Right ventricle myocardium superior (tissue), 1 donor: ENCODE measurements at regions not wholly inside any gene's neighbourhood (a gene's known extent, or its start where the extent isn't known, plus 50 kb on each side); places are given as distances from the start of the nearest gene placed in this dataset.
"Not testable (repeated sequence)": the region's sequence is repeated elsewhere in the genome, so short reads cannot be mapped to it uniquely, and the experiment has no call there.

Experiments
- ATAC-seq: fragments of 200-7000 bp; cut with Tn5 transposase; one replicate; pipeline ENCODE4 v1.9.1; 2020; ENCODE audit warnings: mild to moderate bottlenecking; ENCODE audit not compliant: poor library complexity
- DNase-seq: peaks from one replicate; pipeline ENCODE4 v3.0.0-alpha.2; 2020
- intact Hi-C: fragments of 100-400 bp; cut with DNase I; formaldehyde crosslinking; loops from one replicate; pipeline ENCODE4 v1.11.2; 2022
- donor health status: DM: no; HTN: yes; CAD: no; lungs with severe emphysema.

DNA sequence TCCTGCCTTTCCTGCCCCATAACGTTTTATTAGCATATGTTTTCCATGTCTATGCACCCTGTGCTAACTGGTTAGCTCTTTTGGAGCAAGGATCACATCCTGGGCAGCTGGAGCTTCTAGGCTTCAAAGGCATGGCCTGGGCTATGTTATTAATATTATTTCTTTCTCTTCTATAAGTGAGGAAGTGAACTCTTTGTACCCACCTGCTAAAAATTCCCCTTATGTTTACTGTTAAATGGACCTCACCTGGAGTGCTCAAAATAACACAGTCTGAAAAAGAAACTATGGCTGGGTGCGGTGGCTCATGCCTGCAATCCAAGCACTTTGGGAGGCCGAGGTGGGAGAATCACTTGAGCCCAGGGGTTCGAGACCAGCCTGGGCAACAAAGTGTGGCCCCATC, 97.8 kb downstream of the TNFAIP3 start:
- no peak for DNase-seq
- no peak for ATAC-seq
- intact Hi-C loops: no loop called here

DNA sequence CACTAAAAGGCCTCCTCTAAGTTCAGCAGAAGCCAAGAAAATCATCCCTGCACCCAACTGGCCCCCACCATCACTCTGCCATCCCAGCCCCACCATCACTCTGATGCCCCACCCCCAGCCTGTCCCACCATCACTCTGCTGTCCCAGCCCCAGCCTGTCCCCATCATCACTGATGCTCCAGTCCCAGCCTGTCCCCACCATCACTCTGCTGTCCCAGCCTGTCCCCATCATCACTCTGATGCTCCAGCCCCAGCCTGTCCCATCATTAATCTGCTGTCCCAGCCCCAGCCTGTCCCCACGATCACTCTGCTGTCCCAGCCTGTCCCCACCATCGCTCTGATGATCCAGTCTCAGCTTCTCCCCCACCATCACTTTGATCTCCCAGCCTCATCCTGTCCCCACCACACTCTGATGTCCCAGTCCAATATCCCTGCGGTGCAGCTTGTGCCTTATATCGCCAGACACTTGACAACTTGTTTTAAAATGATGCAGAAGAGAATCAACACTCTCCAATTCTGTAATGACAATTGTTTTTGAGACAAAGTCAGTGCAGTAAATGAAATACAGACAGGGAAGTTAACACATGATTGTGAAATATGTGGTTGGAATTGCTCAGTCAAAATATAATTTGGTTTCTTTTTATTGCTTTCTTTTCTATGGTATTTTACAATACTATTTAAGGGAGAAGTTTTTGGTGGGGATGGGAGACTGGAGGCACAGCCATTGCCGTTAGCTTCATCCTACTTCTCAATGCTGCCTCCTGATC, 100.8 kb downstream of the TNFAIP3 start:
- no peak for ATAC-seq
- no peak for DNase-seq
- intact Hi-C loops: no loop called here

DNA sequence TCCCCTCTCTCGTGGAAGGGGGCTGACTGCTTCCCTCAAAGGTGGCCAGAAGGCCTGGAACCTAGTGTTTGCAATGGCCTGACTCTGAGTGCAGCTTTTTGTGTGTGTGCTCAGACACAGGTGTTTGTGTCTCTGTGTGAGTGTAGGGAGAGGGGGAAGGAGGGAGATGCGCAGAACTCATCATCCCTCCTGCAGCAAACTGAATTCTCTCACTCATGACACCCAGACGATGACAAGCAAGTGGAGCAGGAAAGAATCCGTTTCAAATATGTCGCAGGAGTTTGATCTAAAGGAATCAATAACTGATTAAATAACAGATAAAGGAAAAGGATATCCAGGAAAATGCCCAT, 101.4 kb downstream of the TNFAIP3 start:
- ATAC-seq: no peak
- no peak for DNase-seq
- intact Hi-C loops: no loop called here

DNA sequence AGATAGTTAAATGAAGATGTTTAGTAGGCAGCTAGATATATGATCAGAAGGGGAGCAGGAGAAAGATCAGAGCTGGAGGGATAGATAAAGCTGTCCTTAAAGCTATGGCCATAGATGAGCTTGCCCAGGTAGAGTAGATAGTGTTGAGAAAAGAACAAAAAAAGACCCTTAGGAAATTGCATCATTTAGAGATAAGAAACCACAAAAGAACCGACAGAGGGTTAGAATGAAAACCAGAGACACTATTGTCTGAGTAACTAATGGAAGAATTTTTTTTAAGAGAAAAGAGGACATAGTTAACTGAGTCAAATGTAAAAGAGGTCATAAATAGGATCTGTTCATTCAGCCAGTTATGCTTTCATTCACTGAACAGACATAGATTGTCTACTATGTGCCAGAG, 101.8 kb downstream of the TNFAIP3 start:
- intact Hi-C loops: no loop called here
- ATAC-seq (no peak), DNase-seq (no peak)

DNA sequence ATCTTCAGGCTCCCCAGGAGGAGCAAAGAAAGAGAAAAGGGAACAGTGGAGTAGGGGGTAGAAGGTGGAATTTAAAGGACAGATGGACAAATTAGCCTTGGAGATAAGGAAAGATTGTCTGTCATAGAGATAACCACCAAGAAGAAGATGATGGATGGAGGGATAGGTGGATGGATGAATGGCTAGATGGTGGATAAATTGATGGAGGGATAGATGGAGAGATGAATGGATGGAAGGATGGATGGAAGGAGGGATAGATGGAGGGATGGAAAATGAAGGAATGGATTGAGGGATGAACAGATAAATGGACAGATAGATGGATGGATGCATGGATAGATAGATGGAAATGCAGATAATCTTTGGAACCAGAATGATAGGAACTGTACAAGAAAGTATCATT, 102.8 kb downstream of the TNFAIP3 start:
- ATAC-seq: no peak
- intact Hi-C loops: no loop called here

DNA sequence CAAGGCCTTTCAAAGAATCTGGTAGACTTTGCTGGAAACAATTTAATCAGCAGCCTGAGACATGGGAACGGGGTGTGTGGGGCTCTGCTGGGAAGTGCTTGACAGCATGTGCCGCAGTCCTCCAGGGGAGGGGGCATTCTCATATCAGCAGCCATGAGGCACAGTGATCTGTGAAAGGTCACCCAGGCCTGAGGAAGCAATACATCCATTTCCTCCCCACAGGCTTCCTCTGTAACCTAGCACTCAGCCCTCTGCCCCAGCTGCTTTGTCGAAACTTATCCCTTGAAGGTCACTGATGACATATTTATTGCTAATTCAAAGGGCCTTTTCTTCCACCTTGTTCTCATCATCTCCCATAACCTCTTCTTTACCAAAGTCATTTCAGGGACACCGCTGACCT, 103.3 kb downstream of the TNFAIP3 start:
- intact Hi-C loops: no loop called here
- DNase-seq: no peak
- ATAC-seq: no peak

More for the DNA sequence above, 102.8 kb downstream of the TNFAIP3 start:
- DNase-seq: no peak

DNA sequence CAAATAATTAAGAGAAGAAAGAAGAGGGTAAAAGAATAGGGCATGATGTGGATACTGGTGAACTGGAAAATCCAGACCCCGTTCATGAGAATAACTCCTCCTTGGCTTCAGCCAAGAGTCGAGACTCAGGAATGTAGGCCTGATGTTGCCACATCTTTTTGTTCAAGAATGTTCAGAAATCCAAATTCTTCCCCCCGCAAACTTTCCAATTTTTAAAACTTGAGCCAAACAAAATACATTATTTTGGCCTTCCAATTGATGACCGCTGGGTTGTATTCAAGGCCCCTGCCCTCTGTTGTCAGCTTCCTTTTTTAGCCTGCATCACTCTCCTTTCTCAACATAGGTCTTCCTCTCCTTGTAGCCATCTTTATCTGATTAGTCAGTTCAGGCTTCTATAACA, 106.1 kb downstream of the TNFAIP3 start:
- DNase-seq: no peak
- intact Hi-C loops: no loop called here
- no peak for ATAC-seq

DNA sequence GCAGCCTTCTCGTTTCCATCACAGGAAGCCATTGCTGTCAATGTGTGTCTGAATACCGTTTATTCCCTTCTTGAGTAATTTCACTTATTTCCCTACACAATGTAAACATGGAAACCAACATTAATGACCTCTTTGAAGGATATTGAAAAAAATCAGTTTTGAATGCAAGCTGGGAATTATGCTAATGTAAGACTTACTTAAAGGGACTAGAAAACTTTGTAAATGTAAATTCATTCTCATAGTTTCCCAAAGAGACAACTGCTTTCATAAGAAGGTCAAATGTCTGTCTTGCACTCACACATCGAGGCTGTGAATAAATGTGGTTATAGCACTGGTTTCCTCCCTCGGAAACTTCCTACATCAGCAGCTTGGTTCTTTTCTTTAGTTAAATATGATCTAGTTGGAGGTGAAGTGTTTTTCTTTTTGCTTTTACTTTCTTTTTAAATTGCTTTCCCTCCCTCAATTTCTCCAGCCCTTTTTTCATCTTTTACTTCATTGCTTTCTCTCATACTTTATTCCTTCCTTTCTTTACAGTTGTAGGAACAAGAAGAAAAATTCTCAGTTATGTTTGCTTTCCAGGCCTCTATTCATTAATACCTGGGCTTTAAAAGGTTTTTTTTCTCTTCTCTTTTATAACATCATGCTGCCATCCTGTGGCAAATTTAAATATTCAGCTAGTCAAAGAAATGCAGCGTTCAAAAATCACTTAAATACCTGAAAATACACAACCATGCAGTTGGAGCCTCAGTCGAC, 108.3 kb downstream of the TNFAIP3 start:
- DNase-seq: no peak
- no peak for ATAC-seq
- intact Hi-C loops: no loop called here

DNA sequence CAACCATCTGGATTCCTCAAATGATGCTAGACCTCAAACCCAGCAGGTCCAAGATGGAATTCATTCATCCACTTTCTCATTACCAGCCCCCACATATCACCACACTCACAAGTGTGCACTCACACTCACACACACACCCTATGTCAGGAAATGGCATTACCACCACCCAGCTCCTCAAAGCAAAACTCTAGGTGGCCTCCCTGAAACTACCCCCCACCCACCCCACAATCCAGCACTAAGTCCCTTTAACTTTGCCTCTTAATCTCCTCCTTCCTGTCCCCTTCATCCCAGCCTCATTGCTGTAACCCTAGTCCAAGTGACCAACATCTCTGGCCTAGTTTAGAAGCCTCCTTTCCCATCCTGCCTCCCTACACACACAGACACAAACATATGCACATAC, 109.4 kb downstream of the TNFAIP3 start:
- DNase-seq: no peak
- intact Hi-C loops: no loop called here
- ATAC-seq: no peak

DNA sequence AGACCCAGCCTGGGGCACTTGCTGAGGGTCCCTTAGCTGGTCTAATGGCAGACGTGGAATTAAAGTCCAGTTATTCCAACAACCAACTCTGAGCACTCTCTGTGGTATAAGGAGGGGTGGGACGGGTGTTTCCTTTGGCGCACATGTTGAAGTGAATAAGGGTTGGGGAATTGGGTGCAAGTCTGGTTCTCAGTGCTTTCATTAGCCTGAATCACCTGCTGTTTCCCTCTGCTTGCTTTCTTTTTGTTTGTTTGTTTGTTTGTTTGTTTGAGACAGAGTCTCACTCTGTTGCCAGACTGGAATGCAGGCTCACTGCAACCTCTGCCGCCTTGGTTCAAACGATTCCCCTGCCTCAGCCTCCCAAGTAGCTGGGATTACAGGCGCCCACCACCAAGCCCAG, 110.1 kb downstream of the TNFAIP3 start:
- ATAC-seq: no peak
- DNase-seq: no peak
- intact Hi-C loops: no loop called here

DNA sequence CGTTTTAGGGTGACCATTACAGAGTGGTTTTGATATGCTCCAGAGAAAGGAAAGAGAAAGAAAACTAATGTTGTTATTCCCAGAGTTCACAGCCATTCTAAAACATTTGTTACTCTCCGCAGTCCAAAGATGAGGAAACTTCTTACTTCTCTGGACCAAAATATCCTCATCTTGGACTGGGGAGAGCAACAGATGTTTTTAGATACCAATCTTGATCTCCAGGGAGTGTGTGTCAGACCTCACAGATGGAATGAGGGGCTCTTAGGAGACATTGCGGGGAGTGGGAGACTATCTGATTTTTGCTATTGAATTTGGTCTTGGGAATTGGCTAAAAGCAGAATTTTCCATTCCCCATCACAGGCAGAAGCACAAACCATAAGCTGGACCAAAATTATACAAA, 110.8 kb downstream of the TNFAIP3 start:
- ATAC-seq: peak; percentile 68
- DNase-seq: no peak
- intact Hi-C loops: no loop called here

DNA sequence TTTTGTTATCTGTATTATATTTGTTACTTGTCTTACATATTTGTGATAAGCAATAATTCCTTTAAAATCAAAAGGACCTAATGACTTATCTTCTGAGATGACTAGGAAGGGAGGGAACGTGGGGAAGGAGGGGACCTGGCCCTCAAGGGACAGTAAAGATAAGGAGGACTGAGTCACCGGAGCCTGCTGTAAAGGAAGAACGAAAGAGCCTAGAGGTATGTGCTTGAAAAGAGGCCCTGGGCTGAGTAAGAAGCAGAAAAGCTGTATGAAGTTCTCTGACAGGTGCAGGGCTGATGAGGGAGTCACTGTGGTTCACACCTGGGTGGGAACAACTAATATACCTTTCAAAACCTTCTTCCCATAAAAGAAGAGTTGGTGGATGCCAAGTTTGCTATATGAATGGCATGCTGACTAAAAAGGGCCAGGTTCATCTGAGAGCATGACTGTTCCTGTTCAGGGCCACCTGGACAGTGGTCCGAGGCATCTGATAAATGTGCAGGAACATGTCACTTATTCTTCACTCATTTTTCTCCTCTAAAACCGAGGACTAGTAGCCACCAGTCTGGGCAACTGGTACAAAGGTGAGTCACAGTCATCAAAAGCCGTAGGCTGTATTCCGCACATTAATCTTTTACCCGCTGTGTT, 111.3 kb downstream of the TNFAIP3 start:
- DNase-seq: no peak
- ATAC-seq: peak; percentile 46
- intact Hi-C loops: no loop called here

DNA sequence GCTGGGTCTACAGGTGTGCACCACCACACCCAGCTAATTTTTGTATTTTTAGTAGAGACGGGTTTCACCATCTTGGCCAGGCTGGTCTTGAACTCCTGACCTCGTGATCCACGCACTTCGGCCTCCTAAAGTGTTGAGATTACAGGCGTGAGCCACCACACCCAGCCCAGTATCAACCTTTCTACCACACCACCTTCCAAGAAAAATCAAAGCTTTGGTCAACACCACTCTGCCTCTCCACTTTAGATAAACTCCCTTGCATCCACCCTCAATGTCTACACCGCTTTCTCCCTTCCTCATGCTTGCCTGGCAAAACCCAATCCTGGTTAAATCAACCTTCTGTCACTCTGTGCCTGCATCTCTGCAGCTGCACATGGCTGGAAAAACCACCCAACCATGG, 112.2 kb downstream of the TNFAIP3 start:
- DNase-seq, intact Hi-C loops, ATAC-seq: not testable (repeated sequence)

DNA sequence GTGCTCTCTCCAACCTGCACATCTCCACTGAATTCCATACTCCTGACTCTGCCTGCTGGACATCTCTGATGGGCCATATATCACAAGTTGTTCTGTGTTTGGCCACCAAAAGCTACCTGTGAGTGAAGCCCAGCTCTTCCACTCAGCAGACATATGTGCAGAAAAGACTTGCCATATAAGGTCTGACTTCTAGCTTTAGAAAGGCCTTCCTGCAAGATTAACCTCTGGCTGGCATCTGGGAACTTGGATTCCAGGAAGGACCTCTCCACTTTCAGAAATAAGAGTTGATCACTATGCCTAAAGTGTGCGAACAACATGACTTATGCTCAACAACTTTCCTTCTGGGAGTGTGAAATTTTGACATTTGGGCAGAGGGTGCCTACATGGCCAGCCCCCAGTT, 113.7 kb downstream of the TNFAIP3 start:
- intact Hi-C loops: no loop called here
- ATAC-seq: no peak

DNA sequence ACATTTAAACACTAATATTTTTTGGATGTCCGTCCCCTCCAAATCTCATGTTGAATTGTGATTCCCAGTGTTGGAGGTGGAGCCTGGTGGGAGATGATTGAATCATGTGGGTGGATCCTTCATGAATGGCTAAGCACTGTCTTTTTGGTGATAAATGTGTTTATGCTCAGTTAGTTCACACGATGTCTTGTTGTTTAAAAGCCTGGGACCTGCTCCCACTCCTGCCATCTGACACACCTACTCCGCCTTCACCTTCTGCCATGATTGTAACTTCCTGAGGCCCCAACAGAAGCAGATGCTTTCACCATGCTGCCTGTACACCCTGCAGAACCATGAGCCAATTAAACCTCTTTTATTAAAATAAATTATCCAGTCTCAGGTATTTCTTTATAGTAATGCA, 114.7 kb downstream of the TNFAIP3 start:
- no peak for DNase-seq

More for the DNA sequence above, 113.7 kb downstream of the TNFAIP3 start:
- no peak for DNase-seq

DNA sequence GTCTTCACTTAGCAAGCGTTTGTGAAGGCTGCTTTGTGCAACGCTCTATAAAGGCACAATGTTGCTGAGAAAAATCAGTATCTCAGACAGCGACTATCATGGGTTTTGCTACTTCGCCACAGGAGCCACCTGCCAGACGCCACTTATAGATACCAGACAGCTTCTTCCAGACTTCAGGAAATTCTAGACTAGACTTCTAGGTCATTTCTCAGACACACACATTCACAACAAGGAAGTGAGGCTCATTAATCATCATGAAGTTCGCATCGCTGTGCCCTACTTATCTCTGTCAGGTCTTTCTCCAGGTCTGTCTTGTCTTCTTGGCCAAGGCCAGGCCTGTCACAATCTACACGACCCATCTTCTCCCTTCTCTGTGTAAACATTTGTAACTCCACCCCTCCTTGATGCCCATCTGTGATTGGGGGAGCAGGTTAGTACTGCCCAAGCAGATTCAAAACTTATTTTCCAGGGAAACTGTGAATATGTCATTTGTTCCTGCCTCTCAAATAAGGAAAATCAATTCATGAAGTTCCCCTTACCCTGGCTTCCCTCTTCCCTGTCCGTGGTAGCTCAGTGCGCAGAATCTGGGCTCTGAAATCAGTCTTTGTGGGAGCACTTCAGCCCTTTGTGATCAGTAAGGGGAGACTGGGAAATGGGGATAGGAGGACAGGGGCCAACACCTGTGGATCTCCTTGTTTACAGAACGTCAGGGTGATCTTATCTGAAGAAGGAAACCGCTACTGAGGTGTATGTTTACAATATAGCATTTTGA, 115.5 kb downstream of the TNFAIP3 start:
- DNase-seq (no peak), ATAC-seq (no peak)
- intact Hi-C loops: no loop called here

More for the DNA sequence above, 114.7 kb downstream of the TNFAIP3 start:
- ATAC-seq: no peak
- intact Hi-C loops: no loop called here

DNA sequence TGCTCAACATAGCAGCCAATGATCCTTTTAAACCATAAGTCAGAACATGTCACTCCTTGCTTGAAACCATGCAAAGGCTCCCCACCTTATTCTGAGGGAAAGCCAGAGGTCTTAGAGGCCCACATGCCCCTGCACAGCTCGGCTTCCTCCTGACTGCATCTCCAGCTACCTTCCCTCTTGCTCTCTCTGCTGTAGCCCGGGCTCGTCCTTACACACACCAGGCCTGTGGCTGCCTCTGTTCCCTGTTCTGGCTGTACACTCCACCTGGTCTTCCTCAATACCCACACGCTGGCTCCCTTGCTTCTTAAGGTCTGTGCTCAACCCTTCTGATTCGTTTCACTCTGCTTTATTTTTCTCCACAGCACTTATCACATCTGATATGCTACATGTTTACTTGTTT, 116.2 kb downstream of the TNFAIP3 start:
- ATAC-seq (no peak), DNase-seq (no peak)
- intact Hi-C loops: no loop called here

DNA sequence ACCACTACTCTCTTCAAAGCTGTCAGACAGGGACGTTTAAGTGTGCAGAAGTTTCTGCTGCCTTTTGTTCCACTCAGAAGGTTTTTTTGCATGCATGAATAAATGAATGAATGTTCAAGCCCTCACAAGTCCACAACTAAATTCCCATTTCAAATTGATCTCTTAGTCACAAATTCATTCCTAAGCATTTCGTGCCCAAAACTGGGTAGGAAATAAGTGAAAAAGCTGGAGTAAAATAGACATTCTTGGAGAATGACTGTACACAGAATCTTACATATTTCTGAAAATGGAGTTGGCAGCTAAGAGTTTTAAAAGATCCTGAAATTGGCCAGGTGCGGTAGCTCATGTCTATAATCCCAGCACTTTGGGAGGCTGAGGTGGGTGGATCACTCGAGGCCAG, 117.6 kb downstream of the PERP start:
- ATAC-seq (no peak), DNase-seq (no peak)
- intact Hi-C loops: no loop called here

DNA sequence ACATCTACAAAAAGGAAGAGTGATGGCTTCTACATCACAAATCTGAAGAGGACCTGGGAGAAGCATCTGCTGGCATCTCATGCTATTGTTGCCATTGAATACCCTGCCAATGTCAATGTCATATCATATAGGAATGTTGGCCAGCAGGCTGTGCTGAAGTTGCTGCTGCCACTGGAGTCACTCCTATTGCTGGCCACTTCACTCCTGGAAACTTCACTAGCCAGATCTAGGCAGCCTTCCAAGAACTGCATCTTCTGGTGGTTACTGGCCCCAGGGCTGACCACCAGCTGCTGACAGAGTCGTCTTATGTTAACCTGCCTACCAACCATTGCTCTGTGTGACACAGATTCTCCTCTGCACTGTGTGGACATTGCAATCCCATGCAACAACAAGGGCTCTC, 111.8 kb downstream of the PERP start:
- no peak for DNase-seq
- intact Hi-C loops: no loop called here

More for the DNA sequence above, 111.8 kb downstream of the PERP start:
- ATAC-seq: no peak
